HG03469 (cell line): ENCODE measurements at regions not wholly inside any gene's neighbourhood (a gene's known extent, or its start where the extent isn't known, plus 50 kb on each side); places are given as distances from the start of the nearest gene placed in this dataset.
"Not testable (repeated sequence)": the region's sequence is repeated elsewhere in the genome, so short reads cannot be mapped to it uniquely, and the experiment has no call there.

Experiments
- ATAC-seq: cut with Tn5 transposase; IDR thresholded peaks from one replicate; pipeline ENCODE4 v1.9.1; 2021; ENCODE audit warnings: mild to moderate bottlenecking, moderate library complexity, moderate number of reproducible peaks; ENCODE audit not compliant: unreplicated experiment

DNA sequence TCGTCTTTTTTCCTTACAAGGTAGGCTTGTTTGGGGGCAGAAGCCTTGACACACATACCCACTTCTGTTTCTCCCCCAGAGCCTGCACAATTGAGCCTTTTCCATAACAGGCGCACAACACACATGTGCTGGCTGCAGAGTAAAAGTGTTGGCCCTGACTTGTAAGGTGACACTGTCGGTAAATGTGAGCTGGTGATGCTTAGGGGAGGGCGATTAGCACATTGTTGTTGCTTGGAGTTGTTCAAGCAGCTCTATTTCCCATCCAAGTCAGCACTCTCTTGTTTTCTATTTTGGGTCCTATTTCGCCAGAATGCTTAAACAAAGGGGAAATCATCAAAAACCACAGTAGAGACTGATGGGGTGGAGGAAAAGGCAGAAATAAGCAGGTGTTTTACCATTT lies 51.9 kb upstream of the PTPRJ start:
- ATAC-seq: no peak

GRCh38 chr11:47924184-47924691 lies 56.1 kb upstream of the PTPRJ start:
- no peak for ATAC-seq

DNA sequence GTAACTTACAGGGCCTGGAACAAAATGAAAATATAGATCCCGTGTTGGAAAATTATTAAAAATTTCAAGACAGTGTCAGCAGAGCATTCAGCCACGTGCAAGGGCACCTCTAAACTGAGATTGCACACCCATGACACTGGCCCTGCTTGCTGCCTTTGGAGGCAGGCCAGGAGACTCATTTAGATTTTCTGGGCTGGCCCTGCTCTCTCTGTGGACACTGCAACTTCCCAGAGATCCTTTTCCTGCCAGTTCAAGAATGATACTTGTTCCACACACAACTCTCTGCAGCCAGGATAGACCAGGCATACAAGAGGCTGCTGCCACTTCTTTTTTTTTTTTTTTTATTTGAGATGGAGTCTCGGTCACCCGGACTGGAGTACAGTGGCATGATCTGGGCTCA lies 56.7 kb upstream of the PTPRJ start:
- no peak for ATAC-seq

DNA sequence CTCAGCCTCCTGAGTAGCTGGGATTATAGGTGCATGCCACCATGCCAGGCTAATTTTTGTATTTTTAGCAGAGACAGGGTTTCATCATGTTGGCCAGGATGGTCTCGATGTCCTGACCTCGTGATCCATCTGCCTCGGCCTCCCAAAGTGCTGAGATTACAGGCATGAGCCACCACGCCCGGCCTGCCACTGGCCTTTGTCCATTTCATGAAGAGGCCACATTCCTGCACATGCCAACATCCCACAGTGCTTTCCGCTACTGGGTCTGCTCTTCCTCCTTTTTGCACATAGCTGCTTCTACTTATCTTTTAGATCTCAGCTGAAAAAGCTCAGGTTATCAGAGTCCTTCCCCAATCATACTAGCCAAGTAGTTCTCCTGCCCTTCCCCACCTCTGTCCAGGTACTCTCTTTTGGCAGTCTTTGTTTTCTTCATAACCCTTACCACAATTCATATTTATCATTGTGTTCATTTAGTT lies 59.2 kb upstream of the PTPRJ start:
- ATAC-seq: not testable (repeated sequence)

GRCh38 chr11:47918882-47919495 lies 61.4 kb upstream of the PTPRJ start:
- ATAC-seq: no peak

DNA sequence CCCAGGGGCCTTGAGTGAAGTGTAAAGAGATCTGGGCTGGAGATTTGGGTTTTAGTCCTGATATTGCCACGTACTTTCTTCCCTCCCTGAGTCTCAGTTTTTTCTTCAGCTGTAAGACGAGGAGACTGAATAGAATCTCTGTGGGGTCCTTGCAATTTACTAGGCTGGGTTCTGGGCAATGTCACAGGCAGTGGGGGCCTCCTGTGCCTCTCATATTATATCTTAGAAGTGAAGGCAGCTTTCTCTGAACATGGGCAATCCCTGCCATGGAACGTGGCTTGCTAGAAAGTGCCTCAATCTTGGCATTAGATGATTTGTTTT lies 62.0 kb upstream of the PTPRJ start:
- ATAC-seq: no peak

GRCh38 chr11:47917599-47918369 lies 62.6 kb upstream of the PTPRJ start:
- no peak for ATAC-seq

DNA sequence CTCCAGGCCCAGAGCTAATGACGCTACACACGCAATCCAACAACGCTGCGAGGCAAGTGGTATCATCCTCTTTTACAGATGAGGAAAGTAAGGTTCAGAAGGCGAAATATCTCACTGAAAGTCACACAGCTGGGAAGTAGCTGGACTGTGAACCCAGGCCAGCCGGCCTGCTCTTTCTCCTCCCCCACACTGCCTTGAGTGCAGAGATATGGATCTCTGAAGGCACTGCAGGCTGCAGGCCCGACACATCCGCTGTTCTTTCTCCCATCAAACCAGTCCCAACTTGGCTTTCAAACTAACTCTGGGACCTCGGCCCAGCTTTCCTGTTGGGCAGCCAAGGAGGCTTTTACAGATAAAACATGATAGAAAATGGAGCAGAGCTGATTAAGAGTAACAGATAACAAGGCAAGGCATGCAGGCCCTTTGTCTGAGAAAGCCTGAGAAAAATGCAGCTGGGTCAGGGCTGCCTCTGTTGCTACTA lies 64.0 kb upstream of the PTPRJ start:
- no peak for ATAC-seq

DNA sequence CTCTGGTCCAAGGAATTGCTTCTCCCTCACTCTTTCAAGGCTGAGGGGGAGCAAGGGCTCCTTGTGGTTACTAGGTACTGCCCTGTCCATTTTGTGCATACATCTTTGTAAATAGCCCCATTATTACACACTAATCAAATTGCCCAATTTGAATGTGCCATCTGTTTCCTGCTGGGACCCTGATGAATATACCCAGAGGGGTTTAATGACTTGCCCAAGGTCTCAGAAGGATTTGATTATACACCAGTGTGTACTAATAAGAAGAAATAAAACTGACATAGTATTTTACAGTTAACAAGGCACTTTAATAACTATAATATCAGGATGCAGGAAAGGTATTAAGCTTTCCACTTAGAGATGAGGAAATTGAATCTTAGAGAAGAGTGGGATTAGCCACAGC lies 64.6 kb upstream of the PTPRJ start:
- ATAC-seq: no peak

DNA sequence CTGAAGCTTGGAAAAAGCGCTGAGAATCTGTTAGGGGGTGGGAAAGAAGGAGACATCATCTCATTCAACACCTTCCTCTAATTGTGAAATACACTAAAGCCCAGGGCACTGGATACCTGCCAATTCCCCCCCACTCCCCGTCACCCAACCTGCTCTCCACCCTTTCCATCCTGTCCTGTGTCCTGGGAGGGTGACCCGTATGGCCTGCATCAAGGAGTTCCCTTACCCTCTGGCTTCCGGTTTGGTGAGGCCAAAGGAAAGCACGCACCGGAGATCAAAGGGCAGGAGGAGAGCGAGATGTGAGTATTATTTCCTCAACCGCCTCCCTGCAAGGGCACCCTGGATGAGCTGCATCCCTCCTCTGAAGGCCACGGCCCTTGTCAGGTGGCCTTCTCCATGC lies 65.0 kb upstream of the PTPRJ start:
- ATAC-seq: no peak

GRCh38 chr11:47914743-47915142 lies 65.6 kb upstream of the PTPRJ start:
- no peak for ATAC-seq

DNA sequence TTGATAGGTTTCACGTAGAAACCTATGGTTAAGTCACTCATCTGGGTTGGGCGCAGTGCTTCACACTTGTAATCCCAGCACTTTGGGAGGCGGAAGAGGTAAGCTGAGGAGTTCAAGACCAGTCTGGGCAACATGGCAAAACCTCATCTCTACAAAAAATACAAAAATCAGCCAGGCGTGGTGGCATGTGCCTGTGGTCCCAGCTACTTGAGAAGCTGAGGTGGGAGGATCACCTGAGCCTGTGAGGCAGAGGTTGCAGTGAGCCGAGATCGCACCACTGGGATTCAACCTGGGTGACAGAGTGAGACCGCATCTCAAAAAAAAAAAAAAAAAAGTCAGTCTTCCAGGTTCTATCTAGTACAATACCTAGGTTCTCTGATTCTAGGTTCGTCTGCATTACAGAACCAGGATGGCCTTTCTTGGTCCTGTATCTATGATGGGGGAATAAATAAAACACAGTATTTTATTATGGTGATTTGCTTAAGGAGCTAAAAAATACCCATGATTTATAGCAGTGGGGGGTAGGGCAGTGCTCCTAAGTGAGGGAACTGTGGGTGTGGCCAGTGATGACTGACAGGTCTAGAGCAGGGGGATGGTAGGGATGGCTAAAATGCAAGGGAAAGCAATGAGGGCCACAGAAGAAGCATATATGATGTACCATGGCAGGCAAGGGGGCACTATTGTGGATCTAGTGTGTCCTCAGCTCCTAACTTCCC lies 65.5 kb upstream of the NUP160 start:
- ATAC-seq: no peak

GRCh38 chr11:47912843-47913437 lies 64.8 kb upstream of the NUP160 start:
- ATAC-seq: no peak

- no peak for ATAC-seq
Observed at GRCh38 chr11:47911149-47911548, 63.0 kb upstream of the NUP160 start.

GRCh38 chr11:47908198-47908597 lies 60.0 kb upstream of the NUP160 start:
- no peak for ATAC-seq

DNA sequence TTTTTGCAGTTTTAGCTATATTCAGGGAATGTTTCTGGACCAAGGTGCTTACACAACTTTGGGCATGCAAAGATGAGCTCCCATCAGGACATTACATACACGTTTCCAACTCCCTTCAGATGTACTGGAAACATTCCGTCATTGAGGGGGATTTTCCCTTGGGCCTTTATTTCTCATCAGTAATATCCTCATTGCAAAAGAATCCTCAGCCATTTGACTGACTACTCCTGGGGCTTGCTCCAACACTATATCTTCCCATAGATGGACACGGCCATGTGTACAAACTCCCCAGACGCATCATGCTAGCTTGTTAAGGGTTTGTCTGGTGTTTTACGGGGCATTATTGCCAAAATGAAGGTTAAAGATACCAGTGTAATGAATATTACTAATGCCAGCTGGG lies 59.3 kb upstream of the NUP160 start:
- ATAC-seq: no peak

- no peak for ATAC-seq
Observed at GRCh38 chr11:47906066-47906465, 57.9 kb upstream of the NUP160 start.

DNA sequence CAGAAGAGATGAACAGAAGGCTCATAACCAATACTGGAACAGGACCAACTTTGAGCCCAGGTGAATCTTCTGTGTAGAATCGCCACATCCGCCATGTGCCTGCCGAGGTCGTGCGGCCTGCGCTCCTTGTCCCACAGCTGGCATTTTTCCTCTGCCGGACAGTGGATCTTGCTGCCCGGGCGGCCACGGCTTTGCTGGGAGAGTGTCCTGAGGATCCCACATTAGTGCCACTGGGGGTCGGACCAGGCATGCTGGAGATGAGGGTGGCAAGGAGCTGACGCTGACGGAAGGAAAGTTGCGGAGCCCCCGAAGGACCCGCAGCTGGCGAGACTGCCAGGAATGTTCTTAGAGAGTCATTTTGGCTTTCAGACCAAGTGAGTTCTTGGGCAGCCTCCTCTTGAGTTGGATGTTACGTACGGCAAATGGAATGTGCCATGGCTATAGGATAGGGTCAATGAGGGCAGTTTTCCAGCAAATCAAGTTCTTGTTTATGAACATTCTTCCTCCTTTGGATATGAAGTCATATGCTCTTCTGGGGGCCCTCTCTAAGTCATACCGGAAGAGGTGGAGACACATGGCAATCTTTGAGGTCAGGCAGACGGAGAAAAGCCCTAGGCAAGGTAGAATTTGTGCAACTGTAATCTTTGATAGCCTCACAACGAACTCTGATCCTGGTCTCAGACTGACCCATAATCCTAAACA lies 57.4 kb upstream of the NUP160 start:
- no peak for ATAC-seq

- ATAC-seq: no peak
Observed at GRCh38 chr11:47904808-47905207, 56.7 kb upstream of the NUP160 start.

DNA sequence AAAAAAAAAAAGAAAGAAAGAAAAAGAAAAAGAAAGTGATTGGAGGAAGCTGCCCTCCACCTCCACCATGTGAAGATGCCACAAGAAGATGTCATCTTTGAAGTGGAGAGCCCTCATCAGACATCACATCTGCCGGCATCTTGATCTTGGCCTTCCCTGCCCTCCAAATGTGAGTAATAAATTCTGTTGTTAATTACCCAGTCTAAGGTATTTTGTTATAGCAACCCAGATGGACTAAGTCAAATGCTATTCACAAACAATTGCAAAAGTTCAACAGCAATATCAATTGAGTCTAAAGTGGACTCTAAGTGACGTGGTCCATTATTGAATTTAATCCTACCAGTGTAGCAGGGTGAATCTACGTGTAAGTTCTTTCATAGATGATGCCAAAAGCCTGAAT lies 55.9 kb upstream of the NUP160 start:
- ATAC-seq: no peak

DNA sequence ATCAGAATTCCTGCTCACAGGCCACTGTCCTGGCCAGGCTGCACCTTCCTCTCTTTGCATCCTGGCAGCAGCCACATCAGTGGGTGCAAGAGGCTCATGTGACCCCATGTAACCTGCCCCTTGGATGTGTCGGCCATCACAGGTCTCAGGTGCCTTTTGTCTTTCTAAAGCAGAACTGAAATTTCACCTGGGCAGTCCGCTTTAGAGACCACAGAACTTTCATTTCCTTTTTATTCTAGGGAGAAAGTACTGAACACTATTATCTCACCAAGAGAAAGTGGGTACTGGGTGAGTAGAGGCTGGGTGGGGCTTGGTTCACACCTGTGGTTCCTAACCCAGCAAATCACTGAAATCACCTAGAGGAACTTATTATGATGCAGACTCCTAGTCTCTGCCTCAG lies 51.7 kb upstream of the NUP160 start:
- peak; percentile 95 for ATAC-seq
